Heart right ventricle (tissue), 16 donors: ENCODE measurements at regions not wholly inside any gene's neighbourhood (a gene's known extent, or its start where the extent isn't known, plus 50 kb on each side); places are given as distances from the start of the nearest gene placed in this dataset.

Experiments used
- ATAC-seq, 8 donors: fragments of 200-7000 bp; cut with Tn5 transposase; one replicate each; pipeline ENCODE4 v1.9.1; 2020; ENCODE audit warnings: mild to moderate bottlenecking in 8 of 8, moderate library complexity in 8 of 8, moderate number of reproducible peaks in 1 of 8
- DNase-seq, 2 donors: peaks; one replicate each; pipeline ENCODE4 v3.0.0-alpha.2; 2020
- H3K27ac ChIP-seq, 10 donors: fragments of 200-600 bp; sonication (generic) in 2 of 10; one replicate each; pipeline versions ENCODE4 v1.5.0 to v1.8.0; 2020 to 2022; ENCODE audit warnings: mild to moderate bottlenecking in 3 of 10
- H3K27me3 ChIP-seq, 7 donors: fragments of 200-600 bp; one replicate each; pipeline ENCODE4 v1.8.0; 2021 to 2022; ENCODE audit warnings: mild to moderate bottlenecking in 2 of 7
- H3K36me3 ChIP-seq, 9 donors: fragments of 200-600 bp; sonication (generic) in 1 of 9; one replicate each; pipeline versions ENCODE4 v1.5.0 to v1.8.0; 2020 to 2022; ENCODE audit warnings: mild to moderate bottlenecking in 2 of 9
- H3K4me1 ChIP-seq, 9 donors: fragments of 200-600 bp; sonication (generic) in 1 of 9; one replicate each; pipeline versions ENCODE4 v1.5.0 to v1.8.0; 2020 to 2022; ENCODE audit warnings: mild to moderate bottlenecking in 4 of 9
- H3K4me3 ChIP-seq, 10 donors: fragments of 200-600 bp; sonication (generic) in 2 of 10; one replicate each; pipeline versions ENCODE4 v1.5.0 to v1.8.0; 2020 to 2022; ENCODE audit warnings: mild to moderate bottlenecking in 7 of 10, moderate library complexity in 2 of 10
- H3K9me3 ChIP-seq, 11 donors: fragments of 200-600 bp in 10 of 11; sonication (generic) in 2 of 11; one replicate each; pipeline versions ENCODE4 v1.5.0 to v1.8.0; 2013 to 2022; ENCODE audit warnings: mild to moderate bottlenecking in 2 of 11, control low read depth in 1 of 11, moderate library complexity in 1 of 11
- CTCF ChIP-seq, 9 donors: fragments of 200-600 bp; sonication (generic) in 2 of 9; IDR thresholded peaks; one replicate each; pipeline versions ENCODE4 v1.5.0 to v1.8.0; 2021 to 2022; ENCODE audit warnings: antibody characterized with exemption in 9 of 9, mild to moderate bottlenecking in 5 of 9, moderate library complexity in 1 of 9
- WGBS, 2 donors: extraction: QIAGEN DNeasy Blood & Tissue Kit; methylation state at CpG; one replicate each; pipeline ENCODE4 v1.1.7; 2013; ENCODE audit warnings: inconsistent platforms in 1 of 2; 5-methylcytosine and 5-hydroxymethylcytosine counted together
- intact Hi-C, 10 donors: fragments of 100-400 bp; cut with DNase I; formaldehyde crosslinking; loops; one replicate each; pipeline versions ENCODE4 v1.11.1 to v1.14.2; 2022
- donor health status: Arrhythmogenic right ventricular cardiomyopathy.
- donor health status: ischemic (EF 13 %, LVEDD 7.1; RV severe dilation, severe dysfunction).
- donor health status: healthy with polysubstance abuse.
- donor health status: DM: no; HTN: yes; CAD: no.
- donor health status: DM: no; HTN: no; CAD: no.
- donor health status: ischemic (EF 25% LVEDD 6.9; RV normal size, moderate dysfunction).
- donor health status: ischemic (EF 25% LVEDD 5.7; RV mildly dilated, moderate dysfunction).
- donor health status: healthy.
- donor health status: DM: yes; HTN: yes; CAD: no.
- donor health status: Ischemic cardiomyopathy.
- donor health status: ischemic (EF 35%, LVEDD 5.7; RV mildly dilated, moderate dysfunction).
- donor health status: nonischemic (EF 11% LVEDD 7.7; RV severe dilation, severe dysfunction).
- donor health status: DM: yes; HTN: yes; CAD: no.
- donor health status: PGD.
- donor health status: ischemic (EF 29% LVEDD 5.4; RV normal size, mild dysfunction).
- donor health status: nonischemic (EF 23%, LVEDD 6.1; RV moderate dilation, normal function).

GRCh38 chr11:69935941-69936505, 116.8 kb upstream of the FGF3 start:
- Histone ChIP-seq H3K4me1 (peaks cover 0 to 25% (median 14%) of the 10 kb centered on the region in 9 donors), H3K27ac (no peak overlapping the region), H3K36me3 (no peaks in the 10 kb centered on the region), H3K9me3 (no peaks in the 10 kb centered on the region), H3K27me3 (peaks cover 0 to 12% (median 7%) of the 10 kb centered on the region in 7 donors), H3K4me3 (no peak overlapping the region)
- no peak for TF ChIP-seq CTCF (IDR thresholded peaks at IDR 0.05)
- intact Hi-C loops = loop anchor here in 1 of 10 donors (10.0 kb wide), 1 partner anchor 159 kb away; no protein-coding TSS in a partner anchor
- DNase-seq (no peak), ATAC-seq (no peak)

GRCh38 chr11:69936771-69937170, 117.6 kb upstream of the FGF3 start:
- intact Hi-C loops = loop anchor here in 1 of 10 donors (10.0 kb wide), 1 partner anchor 158 kb away; no protein-coding TSS in a partner anchor
- no peaks in the 10 kb centered on the region for H3K9me3 ChIP-seq
- no peak overlapping the region for H3K4me3 ChIP-seq
- H3K4me1 ChIP-seq = peaks cover 0 to 25% (median 14%) of the 10 kb centered on the region in 9 donors
- no peak for TF ChIP-seq CTCF (IDR thresholded peaks at IDR 0.05)
- H3K36me3 ChIP-seq = no peaks in the 10 kb centered on the region
- 86 to 93% methylated on average over 2 of the region's 2 CpGs for WGBS, 2 donors
- DNase-seq (no peak), ATAC-seq (no peak)
- peaks cover 0 to 8% (median 0%) of the 10 kb centered on the region in 7 donors for H3K27me3 ChIP-seq
- H3K27ac ChIP-seq = no peak overlapping the region

- Histone ChIP-seq H3K4me3 (no peak overlapping the region), H3K4me1 (peaks cover 0 to 25% (median 14%) of the 10 kb centered on the region in 9 donors), H3K9me3 (no peaks in the 10 kb centered on the region), H3K27me3 (peaks cover 0 to 3% (median 0%) of the 10 kb centered on the region in 7 donors), H3K27ac (peak overlapping the region in 6 of 10 donors; percentile 79 to 92 (median 88)), H3K36me3 (no peaks in the 10 kb centered on the region)
- no peak for TF ChIP-seq CTCF (IDR thresholded peaks at IDR 0.05)
- ATAC-seq = no peak
- intact Hi-C loops = loop anchor here in 1 of 10 donors (10.0 kb wide), 1 partner anchor 157 kb away; no protein-coding TSS in a partner anchor
- WGBS, 2 donors = 95 to 96% methylated on average over 13 of the region's 13 CpGs
- DNase-seq = peak in 1 of 2 donors; percentile 1
Measured at GRCh38 chr11:69938206-69938605, 119.0 kb upstream of the FGF3 start.

GRCh38 chr11:69939551-69940245, 120.5 kb upstream of the FGF3 start:
- Histone ChIP-seq H3K4me1 (peaks cover 0 to 25% (median 14%) of the 10 kb centered on the region in 9 donors), H3K4me3 (peak overlapping the region in 7 of 10 donors; percentile 12 to 41 (median 36)), H3K27ac (peak overlapping the region; percentile 49 to 92 (median 84)), H3K27me3 (peaks cover 0 to 13% (median 0%) of the 10 kb centered on the region in 7 donors), H3K36me3 (no peaks in the 10 kb centered on the region), H3K9me3 (no peaks in the 10 kb centered on the region)
- ATAC-seq = peak; percentile 87 to 93 (median 92)
- peak; percentile 73 to 86 for DNase-seq
- intact Hi-C loops = loop anchor here in 1 of 10 donors (10.0 kb wide), 2 partner anchors 135 to 155 kb away; partner anchors contain the start of gene ANO1
- WGBS, 2 donors = 9 to 17% methylated on average over 28 of the region's 28 CpGs
- TF ChIP-seq CTCF (IDR thresholded peaks at IDR 0.05) = no peak
